Adrenal gland (tissue), 9 donors: ENCODE measurements at regions not wholly inside any gene's neighbourhood (a gene's known extent, or its start where the extent isn't known, plus 50 kb on each side); places are given as distances from the start of the nearest gene placed in this dataset.

ENCODE experiments used
- DNase-seq, 7 donors: peaks; one replicate each; pipeline ENCODE4 v3.0.0-alpha.2; 2019 to 2020
- H3K27ac ChIP-seq, 5 donors: fragments of 200-600 bp; sonication (generic) in 4 of 5; 1 replicate in 3 of 5; 2 replicates in 2 of 5; pipeline versions ENCODE4 v1.5.1 to v1.8.0; 2016 to 2020; ENCODE audit warnings: mild to moderate bottlenecking in 1 of 5
- H3K27me3 ChIP-seq: fragments of 200-600 bp; 2 replicates; pipeline ENCODE4 v1.8.0; 2021
- H3K36me3 ChIP-seq, 2 donors: fragments of 200-600 bp; replicated peaks in 1 of 2; 1 replicate in 1 of 2; 2 replicates in 1 of 2; pipeline versions ENCODE4 v1.5.1 to v1.8.0; 2018 to 2022
- H3K4me1 ChIP-seq, 2 donors: fragments of 200-600 bp; replicated peaks in 1 of 2; 1 replicate in 1 of 2; 2 replicates in 1 of 2; pipeline versions ENCODE4 v1.5.1 to v1.8.0; 2018 to 2021
- H3K4me3 ChIP-seq, 4 donors: fragments of 200-600 bp; sonication (generic) in 3 of 4; one replicate each; pipeline ENCODE4 v1.5.1; 2016 to 2018
- H3K9me3 ChIP-seq, 3 donors: fragments of 200-600 bp; sonication (generic) in 1 of 3; replicated peaks in 1 of 3; 1 replicate in 2 of 3; 2 replicates in 1 of 3; pipeline versions ENCODE4 v1.5.1 to v1.8.0; 2016 to 2021
- POLR2A ChIP-seq, 2 donors: fragments of 450-650 bp; IDR thresholded peaks; one replicate each; pipeline ENCODE4 v1.6.1; 2017; ENCODE audit warnings: antibody characterized with exemption in 2 of 2, mild to moderate bottlenecking in 2 of 2, moderate library complexity in 1 of 2
- WGBS, 4 donors: extraction: QIAGEN DNeasy Blood & Tissue Kit in 2 of 4; methylation state at CpG; one replicate each; pipeline versions ENCODE4 v1.1.5 to v1.1.7; 2013 to 2017; 5-methylcytosine and 5-hydroxymethylcytosine counted together
- intact Hi-C, 2 donors: fragments of 100-400 bp; cut with DNase I; formaldehyde crosslinking; loops; one replicate each; pipeline versions ENCODE4 v1.14.1 to v1.15.0; 2022 to 2023
- TF ChIP-seq, protein P1 (sequence below), 6 experiments: fragments of 450-650 bp in 4 of 6; fragments of 200-600 bp in 2 of 6; sonication (generic) in 1 of 6; IDR thresholded peaks; 1 replicate in 5 of 6; 2 replicates in 1 of 6; pipeline versions ENCODE4 v1.5.1 to v1.8.0; 2016 to 2021; ENCODE audit warnings: antibody characterized with exemption in 6 of 6, mild to moderate bottlenecking in 2 of 6, moderate library complexity in 1 of 6
- donor health status: healthy with polysubstance abuse.
- donor health status: Bipolar disorder and iron deficiency.
- donor health status: DM: yes; HTN: yes; CAD: no.
- donor health status: DM: no; HTN: no; CAD: no.
- donor health status: DM: no; HTN: no; CAD: no.

DNA sequence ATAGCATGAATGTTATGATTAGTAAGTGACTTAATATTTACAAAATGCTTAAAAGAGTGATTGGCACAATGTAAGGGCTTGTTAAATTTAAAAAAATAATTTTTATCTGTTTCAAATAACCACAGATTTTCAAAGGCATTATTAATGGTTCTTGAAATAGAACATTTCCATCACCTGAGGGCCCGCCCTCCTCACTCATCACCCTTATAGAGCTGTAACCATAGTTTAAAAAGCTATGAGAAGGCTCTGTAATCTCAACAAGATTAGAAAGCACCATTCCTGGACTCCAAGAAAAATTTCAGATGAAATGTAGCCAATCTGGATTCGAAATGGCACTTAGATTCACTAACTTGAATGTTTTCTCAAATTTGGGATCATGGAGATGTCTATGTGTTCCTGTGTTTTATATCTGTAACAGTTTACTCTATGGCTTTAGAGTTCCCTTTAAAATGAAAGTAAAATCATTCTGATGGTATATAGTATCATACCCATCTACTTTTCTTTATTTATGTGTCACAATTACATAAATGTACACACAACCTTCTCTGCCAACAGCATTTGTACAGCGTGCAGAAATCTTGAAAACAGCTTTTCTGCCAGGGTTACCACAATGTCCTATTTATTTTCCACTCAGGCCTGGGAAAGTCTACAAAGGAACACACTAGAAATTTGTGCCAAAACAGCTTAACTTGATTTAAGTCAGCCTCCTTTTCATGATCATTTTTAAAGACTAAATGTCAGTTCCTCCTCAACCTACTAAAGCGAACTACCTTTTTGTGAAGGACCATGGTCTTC, 207.7 kb downstream of the TBX18 start:
- WGBS, 4 donors, result 48 to 61% (median 57%) methylated on average over 4 of the region's 4 CpGs
- no peak for DNase-seq
- TF ChIP-seq, protein P1, sequence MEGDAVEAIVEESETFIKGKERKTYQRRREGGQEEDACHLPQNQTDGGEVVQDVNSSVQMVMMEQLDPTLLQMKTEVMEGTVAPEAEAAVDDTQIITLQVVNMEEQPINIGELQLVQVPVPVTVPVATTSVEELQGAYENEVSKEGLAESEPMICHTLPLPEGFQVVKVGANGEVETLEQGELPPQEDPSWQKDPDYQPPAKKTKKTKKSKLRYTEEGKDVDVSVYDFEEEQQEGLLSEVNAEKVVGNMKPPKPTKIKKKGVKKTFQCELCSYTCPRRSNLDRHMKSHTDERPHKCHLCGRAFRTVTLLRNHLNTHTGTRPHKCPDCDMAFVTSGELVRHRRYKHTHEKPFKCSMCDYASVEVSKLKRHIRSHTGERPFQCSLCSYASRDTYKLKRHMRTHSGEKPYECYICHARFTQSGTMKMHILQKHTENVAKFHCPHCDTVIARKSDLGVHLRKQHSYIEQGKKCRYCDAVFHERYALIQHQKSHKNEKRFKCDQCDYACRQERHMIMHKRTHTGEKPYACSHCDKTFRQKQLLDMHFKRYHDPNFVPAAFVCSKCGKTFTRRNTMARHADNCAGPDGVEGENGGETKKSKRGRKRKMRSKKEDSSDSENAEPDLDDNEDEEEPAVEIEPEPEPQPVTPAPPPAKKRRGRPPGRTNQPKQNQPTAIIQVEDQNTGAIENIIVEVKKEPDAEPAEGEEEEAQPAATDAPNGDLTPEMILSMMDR (IDR thresholded peaks at IDR 0.05), result no peak
- no peak for TF ChIP-seq POLR2A (IDR thresholded peaks at IDR 0.05)
- no peaks in the 10 kb centered on the region for H3K36me3 ChIP-seq
- no peaks in the 10 kb centered on the region for H3K27me3 ChIP-seq
- intact Hi-C loops, result no loop called here
- no peak overlapping the region for H3K4me3 ChIP-seq
- no peaks in the 10 kb centered on the region for H3K4me1 ChIP-seq
- H3K27ac ChIP-seq, result no peak overlapping the region
- no peaks in the 10 kb centered on the region for H3K9me3 ChIP-seq

DNA sequence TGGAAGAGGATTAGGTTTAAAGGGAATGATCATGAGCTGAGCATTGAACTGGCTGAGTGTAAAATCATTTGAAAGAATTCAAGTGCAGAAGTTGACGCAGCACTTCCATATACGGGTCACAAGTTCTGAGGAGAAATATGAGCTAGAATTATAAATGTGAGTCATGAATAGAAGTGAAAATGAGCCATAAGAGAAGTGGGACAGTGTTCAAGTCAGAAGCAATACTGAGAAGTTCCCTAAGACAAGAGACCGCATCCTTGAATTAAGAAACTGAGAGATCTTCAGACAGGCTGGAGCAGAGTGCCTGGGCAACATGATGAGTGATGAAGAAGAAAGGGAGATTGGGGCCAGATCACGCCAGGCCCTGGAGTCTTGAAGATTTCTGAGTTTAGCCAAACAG, 209.7 kb downstream of the TBX18 start:
- TF ChIP-seq, protein P1 (IDR thresholded peaks at IDR 0.05), result no peak
- no peak for TF ChIP-seq POLR2A (IDR thresholded peaks at IDR 0.05)
- intact Hi-C loops, result no loop called here

DNA sequence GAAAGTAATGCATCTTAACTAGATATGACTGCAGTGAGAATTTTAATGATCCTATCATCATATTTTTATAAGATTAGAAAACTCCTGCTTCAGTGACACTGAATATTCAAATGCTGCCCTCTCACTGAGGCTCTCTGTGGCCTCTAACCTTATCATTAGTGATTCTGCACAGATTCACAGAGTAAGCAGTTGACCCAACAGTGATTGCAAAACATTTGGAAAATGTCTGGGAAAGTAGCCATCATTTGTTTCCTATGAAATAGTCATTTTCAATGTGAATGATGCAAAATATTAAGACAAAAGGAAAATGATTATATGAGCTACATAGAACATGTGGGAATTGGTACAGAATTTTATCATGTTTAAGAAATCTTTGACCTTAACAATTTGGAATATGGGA, 210.3 kb downstream of the TBX18 start:
- no peaks in the 10 kb centered on the region for H3K36me3 ChIP-seq
- H3K9me3 ChIP-seq, result no peaks in the 10 kb centered on the region
- intact Hi-C loops, result no loop called here
- TF ChIP-seq, protein P1 (IDR thresholded peaks at IDR 0.05), result no peak
- H3K4me1 ChIP-seq, result no peaks in the 10 kb centered on the region
- no peak for DNase-seq
- no peaks in the 10 kb centered on the region for H3K27me3 ChIP-seq
- H3K27ac ChIP-seq, result no peak overlapping the region
- H3K4me3 ChIP-seq, result no peak overlapping the region

More for the DNA sequence above, 209.7 kb downstream of the TBX18 start:
- no peaks in the 10 kb centered on the region for H3K9me3 ChIP-seq
- no peaks in the 10 kb centered on the region for H3K27me3 ChIP-seq
- WGBS, 4 donors, result 77 to 81% (median 78%) methylated on average over 4 of the region's 4 CpGs
- H3K4me3 ChIP-seq, result no peak overlapping the region
- H3K4me1 ChIP-seq, result no peaks in the 10 kb centered on the region
- no peaks in the 10 kb centered on the region for H3K36me3 ChIP-seq
- no peak for DNase-seq
- H3K27ac ChIP-seq, result no peak overlapping the region

DNA sequence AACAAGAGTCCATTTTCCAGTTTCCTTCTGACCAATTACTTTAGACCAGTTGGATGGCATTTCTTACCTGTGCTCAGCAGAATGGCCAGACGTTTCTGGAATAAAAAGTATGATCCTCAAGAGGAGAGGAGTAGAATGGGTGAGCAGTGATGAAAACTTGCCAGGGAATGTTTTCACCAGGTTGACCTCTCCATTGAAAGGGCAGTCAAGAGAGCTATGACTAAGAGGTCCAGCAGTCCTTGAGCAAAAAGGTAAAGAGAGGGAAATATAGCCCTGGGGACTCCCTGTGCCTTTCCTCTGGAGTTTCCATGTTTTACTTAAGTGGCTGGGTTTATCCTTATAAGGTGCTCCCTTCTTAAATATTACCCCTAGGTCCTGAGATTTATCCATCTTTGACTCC, 210.9 kb downstream of the TBX18 start:
- TF ChIP-seq, protein P1 (IDR thresholded peaks at IDR 0.05), result no peak
- no peak for TF ChIP-seq POLR2A (IDR thresholded peaks at IDR 0.05)
- H3K36me3 ChIP-seq, result no peaks in the 10 kb centered on the region
- no peak overlapping the region for H3K27ac ChIP-seq
- intact Hi-C loops, result no loop called here
- H3K9me3 ChIP-seq, result no peaks in the 10 kb centered on the region
- H3K4me3 ChIP-seq, result no peak overlapping the region
- no peak for DNase-seq
- no peaks in the 10 kb centered on the region for H3K4me1 ChIP-seq
- 13 to 30% (median 23%) methylated on average over 1 of the region's 1 CpG for WGBS, 4 donors
- no peaks in the 10 kb centered on the region for H3K27me3 ChIP-seq
